Panc1 (cell line): ENCODE measurements at regions not wholly inside any gene's neighbourhood (a gene's known extent, or its start where the extent isn't known, plus 50 kb on each side); places are given as distances from the start of the nearest gene placed in this dataset.

Experiments
- ATAC-seq: fragments of 200-7000 bp; cut with Tn5 transposase; 2 replicates; pipeline ENCODE4 v1.9.1; 2020; ENCODE audit warnings: mild to moderate bottlenecking, moderate library complexity
- BruUV-seq: library from RNA; stranded (reverse); fragments of 400-500 nt; replicated peaks from 2 replicates; lab custom pipeline; 2021; lab: Mats Ljungman, UMichigan
- CTCF ChIA-PET: fragments of 300-600 bp; sonication (Branson Sonifier 250); formaldehyde crosslinking; loops from one replicate; lab custom pipeline; 2022; ENCODE audit warnings: antibody characterized with exemption; lab: Charles Lee
- POLR2A ChIA-PET: fragments of 300-600 bp; sonication (Branson Sonifier 250); formaldehyde crosslinking; loops from one replicate; lab custom pipeline; 2022; ENCODE audit warnings: antibody characterized with exemption; lab: Charles Lee
- DNase-seq: peaks from one replicate; pipeline ENCODE4 v3.0.0-alpha.2; 2010; ENCODE audit warnings: low read depth, low spot score
- H3K27ac ChIP-seq: 2 replicates; pipeline ENCODE4 v1.5.1; 2011; ENCODE audit warnings: mild to moderate bottlenecking, low read length, inconsistent platforms
- H3K27me3 ChIP-seq: fragments of 200-500 bp; sonication (Bioruptor generic); 2 replicates; pipeline ENCODE4 v1.6.0; 2014; ENCODE audit warnings: low read length, inconsistent platforms; ENCODE audit not compliant: control insufficient read depth, insufficient read depth
- H3K36me3 ChIP-seq: fragments of 200-500 bp; sonication (Bioruptor generic); 2 replicates; pipeline ENCODE4 v1.5.1; 2014; ENCODE audit warnings: inconsistent platforms, mild to moderate bottlenecking, low read length, moderate library complexity; ENCODE audit not compliant: control insufficient read depth, insufficient read depth
- H3K4me1 ChIP-seq: 2 replicates; pipeline ENCODE4 v1.5.1; 2011; ENCODE audit warnings: inconsistent platforms, mild to moderate bottlenecking, low read length, moderate library complexity; ENCODE audit not compliant: control insufficient read depth, insufficient read depth
- H3K4me3 ChIP-seq, 2 experiments: 2 replicates each; pipeline ENCODE4 v1.5.1; 2011 to 2012; ENCODE audit warnings: low read depth in 2 of 2, low read length in 2 of 2, mild to moderate bottlenecking in 2 of 2, inconsistent platforms in 1 of 2, moderate library complexity in 1 of 2
- H3K9me3 ChIP-seq: fragments of 200-500 bp; sonication (Bioruptor generic); 2 replicates; pipeline ENCODE4 v1.5.1; 2014; ENCODE audit warnings: low read depth, mild to moderate bottlenecking, inconsistent platforms, low read length, moderate library complexity; ENCODE audit not compliant: control insufficient read depth, insufficient read depth
- CTCF ChIP-seq: fragments of 450-650 bp; IDR thresholded peaks from 2 replicates; pipeline ENCODE4 v1.5.1; 2017; ENCODE audit warnings: mild to moderate bottlenecking
- POLR2AphosphoS5 ChIP-seq: IDR thresholded peaks from 2 replicates; pipeline ENCODE4 v1.6.1; 2012; ENCODE audit warnings: mild to moderate bottlenecking, low read depth, low read length, moderate library complexity
- REST ChIP-seq, 2 experiments: IDR thresholded peaks; 2 replicates each; pipeline ENCODE4 v1.6.1; 2011 to 2012; ENCODE audit warnings: low read depth in 2 of 2, control low read depth in 1 of 2, low read length in 1 of 2, mild to moderate bottlenecking in 1 of 2, moderate library complexity in 1 of 2; ENCODE audit not compliant: insufficient read depth in 1 of 2
- SIN3A ChIP-seq: IDR thresholded peaks from 2 replicates; pipeline ENCODE4 v1.6.1; 2012; ENCODE audit warnings: low read depth, mild to moderate bottlenecking, low read length, moderate library complexity, borderline replicate concordance; ENCODE audit not compliant: insufficient read depth
- TCF7L2 ChIP-seq: IDR thresholded peaks from 2 replicates; pipeline ENCODE4 v1.6.1; 2011; ENCODE audit warnings: mild to moderate bottlenecking, low read depth, low read length, inconsistent platforms
- in situ Hi-C: cut with HindIII; loops from 2 replicates; pipeline ENCODE4 v1.10.0; 2016; ENCODE audit warnings: low sequenced_read_pairs, low pct_unique_long_range_greater_than_20kb
- intact Hi-C: fragments of 100-400 bp; cut with micrococcal nuclease; formaldehyde crosslinking; loops from one replicate; pipeline ENCODE4 v1.10.0; 2022; ENCODE audit not compliant: unreplicated experiment

- ChIA-PET CTCF (no interaction called here), POLR2A (no interaction called here)
- intact Hi-C loops = no loop called here
- Histone ChIP-seq H3K27me3 (no peaks in the 10 kb centered on the region), H3K4me1 (no peaks in the 10 kb centered on the region), H3K36me3 (no peaks in the 10 kb centered on the region), H3K9me3 (no peaks in the 10 kb centered on the region), H3K27ac (no peak overlapping the region), H3K4me3 (no peak overlapping the region)
- DNase-seq (no peak), ATAC-seq (no peak)
- BruUV-seq = no TSS peak
- in situ Hi-C loops = no loop called here
- TF ChIP-seq TCF7L2 (no peak), SIN3A (no peak), CTCF (no peak), REST (IDR thresholded peaks at IDR 0.05; ENCODE audit: insufficient read depth in 1 of 2, low read depth in 2 of 2, low read length in 1 of 2) (no peak), POLR2AphosphoS5 (no peak)
Measured at GRCh38 chr10:25102147-25102822, 72.5 kb upstream of the GPR158 start.

GRCh38 chr10:25103703-25104102, 71.1 kb upstream of the GPR158 start:
- ATAC-seq = no peak
- in situ Hi-C loops = no loop called here
- Histone ChIP-seq H3K4me3 (no peak overlapping the region), H3K36me3 (no peaks in the 10 kb centered on the region), H3K4me1 (no peaks in the 10 kb centered on the region), H3K27ac (no peak overlapping the region), H3K27me3 (no peaks in the 10 kb centered on the region), H3K9me3 (no peaks in the 10 kb centered on the region)
- TF ChIP-seq SIN3A (no peak), TCF7L2 (no peak), REST (IDR thresholded peaks at IDR 0.05; ENCODE audit: insufficient read depth in 1 of 2, low read depth in 2 of 2, low read length in 1 of 2) (no peak)
- POLR2A ChIA-PET = no interaction called here
- no peak for DNase-seq
- CTCF ChIA-PET = no interaction called here
- intact Hi-C loops = no loop called here
- no TSS peak for BruUV-seq
